Hippocampal formation (tissue), 2 donors: ENCODE measurements at regions not wholly inside any gene's neighbourhood (a gene's known extent, or its start where the extent isn't known, plus 50 kb on each side); places are given as distances from the start of the nearest gene placed in this dataset.
A peak's percentile ranks its signal among the peaks of the same experiment; 100 is the strongest.
"Not testable (repeated sequence)": the region's sequence is repeated elsewhere in the genome, so short reads cannot be mapped to it uniquely, and the experiment has no call there.

Source experiments
- DNase-seq, 2 donors: peaks; one replicate each; lab custom pipeline; 2025; lab: John Stamatoyannopoulos, UW

DNA sequence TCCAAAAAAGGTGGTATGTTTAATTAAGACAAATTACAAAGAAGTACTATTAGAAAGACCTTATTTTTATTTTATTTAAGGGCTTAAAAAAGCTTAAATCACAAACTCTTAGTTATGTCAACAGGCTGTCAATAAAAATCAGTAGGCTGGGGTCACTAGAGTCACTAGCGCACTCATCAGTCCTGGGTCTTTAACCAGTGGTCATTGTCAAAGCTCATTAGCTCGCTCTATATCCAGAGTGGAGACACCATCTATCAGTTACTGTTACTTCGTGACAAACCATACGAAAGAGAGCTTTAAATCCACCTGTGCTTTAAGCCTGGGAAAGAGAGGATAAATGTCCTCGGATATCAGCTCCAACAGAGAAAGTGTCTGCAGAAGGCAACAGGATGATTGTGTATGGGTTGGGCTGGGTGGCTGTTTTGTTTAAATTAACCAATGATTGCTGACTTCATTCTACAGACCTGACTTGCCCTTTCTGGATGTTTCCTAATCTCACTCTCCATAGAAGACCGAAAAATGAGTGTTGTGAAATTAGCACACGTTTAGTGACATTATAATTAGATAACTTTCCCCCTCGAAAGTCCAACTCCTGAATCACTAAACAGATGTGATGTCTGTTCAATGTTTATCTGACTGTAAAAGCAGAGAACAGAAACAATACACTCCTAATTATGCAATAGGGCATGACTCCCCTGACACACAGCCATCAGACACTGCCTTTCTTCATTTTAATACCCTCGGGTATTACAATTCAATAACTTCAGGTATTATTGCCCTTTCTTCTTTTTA, 123.6 kb upstream of the TNPO1 start:
- DNase-seq: no peak

- DNase-seq: no peak
Measured at GRCh38 chr5:72692231-72692637, 124.2 kb upstream of the TNPO1 start.

- no peak for DNase-seq
Measured at GRCh38 chr5:72691751-72692150, 124.7 kb upstream of the TNPO1 start.

DNA sequence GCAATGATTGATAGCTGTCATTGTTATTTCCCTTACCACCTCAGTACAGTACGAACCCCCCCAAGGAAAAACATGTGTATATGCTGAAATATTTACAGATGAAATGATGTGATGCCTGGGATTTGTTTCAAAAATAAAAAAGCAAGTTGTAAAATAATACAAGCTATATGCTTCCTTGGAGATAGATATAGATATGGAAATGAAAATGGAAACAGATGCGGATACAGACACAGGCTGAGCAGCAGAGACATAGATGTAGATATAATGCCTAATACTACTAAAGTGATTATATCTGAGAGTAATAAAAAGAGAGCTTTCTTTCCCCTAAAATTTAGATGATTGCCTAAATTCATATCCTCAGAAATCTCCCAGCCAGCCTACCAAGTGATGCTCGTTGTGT, 127.5 kb upstream of the TNPO1 start:
- DNase-seq: no peak

- no peak for DNase-seq
Measured at GRCh38 chr5:72687288-72687687, 129.2 kb upstream of the TNPO1 start.

DNA sequence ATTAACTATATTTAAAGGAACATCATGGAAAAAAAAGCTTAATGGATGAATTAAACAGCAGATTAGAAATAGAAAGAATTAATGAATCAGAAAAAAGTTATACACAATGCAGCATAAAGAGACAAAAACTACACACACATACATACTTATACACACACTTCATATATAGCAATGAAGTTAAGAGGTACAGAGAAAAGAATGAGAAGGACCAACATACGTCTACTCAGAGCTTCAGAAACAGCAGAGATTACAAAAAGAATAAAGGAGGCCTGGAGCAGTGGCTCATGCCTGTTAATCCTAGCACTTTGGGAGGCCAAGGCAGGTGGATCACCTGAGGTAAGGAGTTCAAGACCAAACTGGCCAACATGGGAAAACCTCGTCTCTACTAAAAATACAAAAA, 133.9 kb upstream of the TNPO1 start:
- DNase-seq: no peak

- no peak for DNase-seq
Measured at GRCh38 chr5:72681781-72682180, 134.7 kb upstream of the TNPO1 start.

DNA sequence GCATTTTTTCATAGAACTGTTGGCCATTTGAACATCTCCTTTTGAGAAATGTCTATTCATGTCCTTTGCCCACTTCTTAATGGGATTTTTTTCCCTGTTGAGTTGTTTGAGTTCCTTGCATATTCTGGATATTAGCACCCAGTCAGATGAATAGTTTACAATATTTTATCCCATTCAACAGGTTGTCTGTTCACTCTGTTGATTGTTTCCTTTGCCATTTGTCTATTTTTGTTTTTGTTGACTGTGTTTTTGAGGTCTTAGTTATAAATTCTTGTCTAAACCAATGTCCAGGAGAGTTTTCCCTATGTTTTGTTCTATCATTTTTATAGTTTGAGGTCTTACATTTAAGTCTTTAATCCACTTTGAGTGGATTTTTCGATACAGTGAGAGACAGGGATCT, 139.0 kb upstream of the TNPO1 start:
- DNase-seq: no peak

DNA sequence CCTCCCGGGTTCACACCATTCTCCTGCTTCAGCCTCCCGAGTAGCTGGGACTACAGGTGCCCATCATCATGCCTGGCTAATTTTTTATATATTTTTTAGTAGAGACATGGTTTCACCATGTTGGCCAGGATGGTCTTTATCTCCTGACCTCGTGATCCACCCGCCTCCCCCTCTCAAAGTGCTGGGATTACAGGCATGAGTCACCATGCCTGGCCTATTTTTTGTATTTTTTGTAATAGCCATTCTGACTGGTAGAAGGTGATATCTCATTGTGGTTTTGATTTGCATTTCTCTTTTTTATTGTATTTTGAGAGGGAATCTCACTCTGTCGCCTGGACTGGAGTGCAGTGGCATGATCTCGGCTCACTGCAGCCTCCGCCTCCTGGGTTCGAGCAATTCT, 139.6 kb upstream of the TNPO1 start:
- not testable (repeated sequence) for DNase-seq

GRCh38 chr5:72673623-72674022, 142.8 kb upstream of the TNPO1 start:
- DNase-seq: no peak

GRCh38 chr5:72673180-72673579, 143.3 kb upstream of the TNPO1 start:
- no peak for DNase-seq

DNA sequence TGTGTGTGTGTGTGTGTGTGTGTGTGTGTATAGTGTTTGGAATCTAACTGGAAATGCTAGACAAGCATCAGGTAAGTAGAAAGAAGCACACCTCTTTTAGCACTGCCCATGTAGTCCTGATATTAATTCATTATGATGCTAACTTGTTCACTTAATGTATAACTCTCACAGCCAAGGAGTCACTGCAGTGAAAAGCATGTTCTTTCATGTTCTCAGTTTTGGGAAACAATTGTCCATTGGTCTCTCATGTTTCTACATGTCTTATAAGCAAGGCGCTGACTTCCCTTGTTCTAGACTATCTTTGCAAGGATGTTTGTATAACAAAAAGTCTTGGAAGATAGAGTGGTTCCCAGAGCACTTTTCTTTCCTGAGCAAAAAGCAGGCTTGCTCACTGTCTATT, 148.8 kb upstream of the TNPO1 start:
- no peak for DNase-seq

GRCh38 chr5:72662936-72663335, 153.5 kb upstream of the TNPO1 start:
- DNase-seq: no peak

DNA sequence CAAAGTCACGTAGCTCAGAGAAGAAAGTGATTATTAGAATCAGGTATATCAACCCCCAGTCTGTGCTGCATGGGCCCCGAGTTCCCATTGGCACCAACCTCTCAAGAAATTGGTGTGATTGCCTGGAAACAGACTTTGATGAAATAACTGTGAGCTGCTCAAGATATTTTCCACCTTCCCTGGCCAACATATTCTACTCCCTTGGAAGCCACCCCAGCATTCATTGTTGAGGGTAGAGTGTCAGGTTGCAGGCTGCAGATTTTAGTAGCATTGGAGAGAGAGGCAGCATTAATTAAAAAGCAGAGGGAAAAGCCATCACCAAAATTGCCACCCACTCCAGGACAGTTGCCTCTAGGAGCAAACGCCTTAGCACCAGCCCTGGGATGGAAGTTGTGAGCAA, 154.2 kb upstream of the TNPO1 start:
- no peak for DNase-seq

GRCh38 chr5:72661405-72661804, 154.2 kb upstream of the ZNF366 start:
- DNase-seq: no peak

- DNase-seq: no peak
Measured at GRCh38 chr5:72659726-72660125, 152.5 kb upstream of the ZNF366 start.

GRCh38 chr5:72658761-72659540, 151.7 kb upstream of the ZNF366 start:
- no peak for DNase-seq

GRCh38 chr5:72658161-72658560, 151.0 kb upstream of the ZNF366 start:
- no peak for DNase-seq

DNA sequence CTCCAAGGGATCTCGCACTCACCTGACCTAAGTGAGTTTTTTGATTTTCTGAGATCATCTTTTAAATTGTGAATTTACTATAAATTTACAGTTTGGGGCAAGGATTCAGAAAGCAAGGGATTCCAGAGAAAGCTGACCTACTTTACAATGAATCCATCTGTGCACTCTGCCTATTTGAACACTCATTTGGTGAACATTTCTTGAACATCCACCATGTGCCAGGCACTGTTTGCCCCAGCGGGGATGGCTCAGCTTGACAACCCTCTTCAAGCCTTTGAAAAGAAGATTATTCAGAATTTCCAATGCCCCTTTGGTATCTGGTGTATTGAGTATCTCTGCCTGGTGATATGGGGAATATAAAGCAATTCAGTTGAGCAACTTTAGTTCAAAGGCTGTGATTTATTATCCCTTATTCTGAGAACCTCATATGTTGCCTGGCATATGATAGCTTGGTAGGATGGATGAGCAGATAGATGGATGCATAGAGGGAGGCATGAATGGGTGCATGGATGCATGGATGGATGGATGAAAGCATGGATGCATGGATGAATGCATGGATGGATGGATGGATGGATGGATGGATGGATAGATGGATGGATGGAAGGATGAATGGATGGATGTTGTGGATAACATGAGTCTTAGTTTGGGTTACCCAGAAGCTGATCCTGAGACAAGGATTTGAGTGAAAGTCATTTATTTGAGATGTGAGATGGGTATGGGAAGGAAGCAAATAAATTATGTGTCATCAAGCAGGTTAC, 149.7 kb upstream of the ZNF366 start:
- DNase-seq: peak in 1 of 2 donors; percentile 32

DNA sequence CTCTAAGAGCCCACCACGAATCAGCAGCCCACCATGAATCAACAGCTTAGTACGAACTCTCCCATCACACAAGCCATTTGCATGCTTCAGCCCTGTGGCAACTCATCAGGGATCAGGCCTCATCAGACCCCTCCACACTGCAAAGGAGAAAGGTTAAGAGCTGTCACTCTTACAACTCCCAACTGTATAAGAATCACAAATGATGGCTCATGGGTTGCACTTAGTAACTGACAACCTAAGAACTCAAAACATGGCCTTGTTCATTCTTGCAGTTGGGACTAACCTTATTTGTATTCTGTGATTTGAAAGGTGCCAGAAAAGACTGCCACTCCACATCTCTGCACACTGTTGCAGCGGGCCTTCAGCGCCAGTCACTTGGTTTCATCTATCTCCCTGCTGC, 149.1 kb upstream of the ZNF366 start:
- no peak for DNase-seq

DNA sequence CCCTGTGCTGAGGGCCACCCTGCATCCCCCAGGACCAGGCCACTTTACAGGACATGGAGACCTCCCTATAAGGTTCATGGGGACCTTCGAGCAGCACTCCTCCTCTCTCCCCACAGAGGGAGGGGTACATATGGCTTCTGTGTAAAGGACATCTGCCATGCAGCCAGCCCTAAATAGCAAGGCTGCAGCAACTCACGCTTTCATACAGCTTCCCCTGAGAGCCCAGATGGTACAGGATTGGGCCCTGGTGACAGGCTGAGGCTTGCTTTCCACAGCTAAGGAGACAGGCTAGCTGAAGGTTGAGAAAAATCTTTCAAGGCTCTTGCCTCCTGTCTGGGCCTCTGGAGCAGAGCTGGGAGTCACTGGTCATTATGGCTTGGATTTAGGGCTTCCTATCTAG, 147.0 kb upstream of the ZNF366 start:
- DNase-seq: no peak

- no peak for DNase-seq
Measured at GRCh38 chr5:72653586-72653985, 146.4 kb upstream of the ZNF366 start.

DNA sequence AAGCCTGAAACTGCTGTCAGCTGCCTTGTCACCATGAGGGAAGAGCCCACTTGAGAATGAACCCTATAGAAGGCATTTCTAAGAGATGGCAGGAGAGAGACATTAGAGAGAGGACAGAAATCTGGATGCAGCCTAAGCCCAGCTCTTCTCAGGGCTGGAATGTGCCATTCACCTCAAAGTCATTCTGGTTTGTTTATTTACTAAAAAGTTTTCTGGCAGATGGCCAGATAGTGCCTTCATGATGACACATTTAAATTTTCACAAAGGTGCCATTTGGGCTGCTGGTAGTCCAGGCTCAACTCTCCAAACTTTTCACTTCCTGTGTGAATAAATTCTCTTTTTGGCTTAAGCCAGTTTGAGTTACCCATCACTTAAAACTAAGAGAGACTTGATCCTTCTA, 144.6 kb upstream of the ZNF366 start:
- DNase-seq: no peak
